Cardiac septum (tissue), 1 donor: ENCODE measurements at regions not wholly inside any gene's neighbourhood (a gene's known extent, or its start where the extent isn't known, plus 50 kb on each side); places are given as distances from the start of the nearest gene placed in this dataset.

ENCODE experiments used
- DNase-seq: peaks from one replicate; pipeline ENCODE4 v3.0.0-alpha.2; 2020; ENCODE audit warnings: low spot score
- intact Hi-C: fragments of 100-400 bp; cut with DNase I; formaldehyde crosslinking; loops from one replicate; pipeline ENCODE4 v1.14.0; 2022
- donor health status: DM: no; HTN: no; CAD: no.

DNA sequence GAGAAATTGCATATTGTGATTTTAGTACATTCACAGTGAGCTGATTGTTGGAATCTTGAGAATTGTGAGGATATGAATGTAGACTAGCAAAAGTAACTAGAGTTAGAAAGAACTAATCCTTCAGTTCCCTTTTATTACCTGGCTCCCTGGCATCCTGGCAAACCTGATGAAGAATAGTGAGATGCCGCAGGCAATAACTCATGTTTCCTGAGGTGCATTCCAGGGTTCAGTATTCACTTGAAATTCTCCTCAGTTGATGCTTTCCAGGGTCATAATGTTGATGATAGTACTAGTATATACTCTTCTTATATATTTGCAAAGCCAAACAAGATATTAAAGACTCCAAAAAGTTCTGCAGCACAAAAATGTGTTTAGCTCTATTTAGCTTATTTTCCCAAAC, 432.1 kb upstream of the CELF4 start:
- no peak for DNase-seq
- intact Hi-C loops = no loop called here

DNA sequence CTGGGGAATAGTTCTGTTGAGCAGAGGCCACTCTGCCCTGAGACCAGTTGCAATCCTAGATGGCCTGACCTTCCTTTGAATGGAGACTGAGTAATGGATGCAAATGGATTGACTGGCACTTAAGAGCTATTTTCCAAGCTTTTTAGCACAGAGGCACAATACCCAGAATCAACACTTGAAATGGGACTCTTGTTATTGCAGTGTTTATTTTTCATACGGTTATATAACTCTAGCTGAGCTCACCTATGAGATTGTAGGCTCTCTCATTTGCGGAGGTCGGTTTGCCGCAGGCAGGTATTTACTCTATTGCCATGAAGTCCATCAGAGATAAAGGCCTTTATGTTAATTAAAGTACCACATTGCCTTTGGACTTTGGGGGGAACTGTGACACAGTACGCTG, 422.3 kb upstream of the CELF4 start:
- intact Hi-C loops = no loop called here
- DNase-seq = no peak

DNA sequence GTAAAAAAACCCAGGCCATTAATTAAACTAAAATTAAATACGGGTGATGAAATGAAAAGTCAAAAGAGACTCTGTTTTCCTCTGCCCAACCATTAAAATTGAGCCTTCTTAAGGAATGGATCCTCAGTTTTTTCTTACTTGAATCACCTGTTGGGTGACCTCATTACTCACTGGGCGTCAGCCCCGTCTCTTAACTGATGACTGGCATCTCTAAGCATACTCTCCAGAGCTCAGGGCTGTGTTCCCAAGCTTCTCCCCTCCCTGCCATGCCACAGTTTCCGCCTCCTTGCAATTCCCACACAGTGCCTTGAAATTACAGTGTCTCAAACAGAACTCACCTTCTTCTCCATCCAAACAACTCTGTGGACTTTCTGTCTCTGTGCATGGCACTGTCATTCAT, 421.1 kb upstream of the CELF4 start:
- no peak for DNase-seq
- intact Hi-C loops = no loop called here

DNA sequence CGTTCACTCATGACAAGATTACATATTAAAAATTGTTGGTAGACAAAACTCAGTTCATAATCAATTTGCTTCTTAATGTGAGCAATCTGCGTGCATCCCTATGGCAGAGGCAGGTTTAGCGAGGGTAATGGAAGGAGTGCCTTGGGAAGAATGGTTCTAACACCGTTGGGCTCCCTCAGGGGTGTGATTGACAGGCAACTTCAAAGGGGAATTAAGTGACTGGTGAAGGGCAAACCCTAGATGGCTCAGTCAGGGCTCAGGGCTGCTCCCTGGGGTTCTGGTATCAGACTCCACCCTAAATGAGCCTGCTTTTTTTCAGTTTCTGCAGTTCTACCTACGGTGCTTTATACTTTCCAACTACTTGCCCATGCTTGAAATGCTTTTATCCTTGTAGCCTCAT, 419.5 kb upstream of the CELF4 start:
- intact Hi-C loops = no loop called here
- no peak for DNase-seq

DNA sequence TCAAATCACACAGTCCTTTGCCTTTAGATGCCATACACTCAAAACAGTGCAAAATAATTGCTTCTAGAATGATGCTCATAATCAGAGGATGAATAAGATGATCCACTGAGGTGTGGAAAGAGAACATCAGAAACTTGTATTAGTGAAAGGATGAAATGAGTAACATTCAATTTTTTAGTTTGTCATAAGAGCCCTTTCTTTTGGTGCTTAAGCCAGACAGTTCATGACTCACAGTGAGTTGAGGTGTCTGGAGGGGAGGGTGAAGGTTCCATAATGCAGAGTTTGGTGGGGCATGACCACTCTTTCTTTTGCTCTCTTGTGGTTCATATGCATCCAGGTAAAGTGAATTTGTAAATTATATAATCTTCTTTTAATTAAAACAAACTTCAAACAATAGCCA, 415.0 kb upstream of the CELF4 start:
- DNase-seq = no peak
- intact Hi-C loops = no loop called here

DNA sequence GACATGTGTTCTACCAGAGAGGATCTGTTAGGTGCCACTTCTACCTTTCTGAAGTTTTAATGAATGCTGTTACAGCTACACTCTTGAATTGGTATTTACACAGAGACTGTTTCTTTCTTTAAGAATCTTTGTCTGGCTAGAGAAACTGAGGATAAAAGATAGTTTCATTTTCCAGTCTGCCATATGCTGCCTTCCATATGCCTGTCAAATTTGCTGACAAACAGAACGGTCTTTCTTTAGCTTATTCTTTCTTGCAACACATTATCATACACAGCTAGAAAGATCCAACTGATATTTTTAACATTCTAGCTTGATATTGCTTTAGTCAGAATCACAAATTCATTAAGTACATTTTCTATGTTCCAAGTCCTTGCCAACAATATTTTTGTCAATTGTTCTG, 409.8 kb upstream of the CELF4 start:
- intact Hi-C loops = no loop called here
- no peak for DNase-seq

DNA sequence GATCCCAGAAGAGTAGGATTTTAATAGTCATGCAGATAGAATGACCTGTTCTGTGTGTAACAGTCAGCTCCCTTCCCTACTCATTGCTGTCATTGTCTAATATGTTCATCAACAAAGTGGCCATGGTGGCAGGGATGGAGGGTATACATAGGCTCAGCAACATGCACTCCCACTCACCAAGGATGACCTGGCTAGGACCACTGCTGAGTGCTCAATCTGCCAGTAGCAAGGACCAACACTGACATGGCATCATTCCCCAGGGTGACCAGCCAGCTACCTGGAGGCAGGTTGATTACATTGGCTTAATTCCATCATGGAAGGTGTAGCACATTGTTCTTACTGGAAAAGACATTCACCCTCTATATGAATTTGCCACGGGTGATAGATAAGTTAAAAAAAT, 401.7 kb upstream of the CELF4 start:
- intact Hi-C loops = no loop called here
- DNase-seq = no peak

DNA sequence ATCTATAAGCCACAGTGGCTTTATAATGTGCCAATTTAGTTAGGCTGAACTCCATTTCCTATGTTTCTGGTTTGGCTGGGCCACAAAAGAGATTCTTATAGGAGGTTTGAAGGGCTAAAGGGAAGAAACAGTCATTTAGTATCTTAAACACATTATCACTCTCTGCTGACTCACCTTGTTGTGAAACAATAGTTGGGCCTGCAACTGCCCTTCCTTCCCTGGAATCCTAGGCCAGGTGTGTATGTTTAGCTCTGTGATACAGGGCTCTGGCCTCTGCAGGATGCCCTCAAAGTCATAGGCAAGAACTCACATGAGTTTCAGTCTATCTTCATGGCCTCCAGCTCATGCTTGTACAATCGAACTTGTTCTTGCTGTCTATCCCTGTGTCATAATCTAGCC, 400.0 kb upstream of the CELF4 start:
- DNase-seq = no peak
- intact Hi-C loops = no loop called here

DNA sequence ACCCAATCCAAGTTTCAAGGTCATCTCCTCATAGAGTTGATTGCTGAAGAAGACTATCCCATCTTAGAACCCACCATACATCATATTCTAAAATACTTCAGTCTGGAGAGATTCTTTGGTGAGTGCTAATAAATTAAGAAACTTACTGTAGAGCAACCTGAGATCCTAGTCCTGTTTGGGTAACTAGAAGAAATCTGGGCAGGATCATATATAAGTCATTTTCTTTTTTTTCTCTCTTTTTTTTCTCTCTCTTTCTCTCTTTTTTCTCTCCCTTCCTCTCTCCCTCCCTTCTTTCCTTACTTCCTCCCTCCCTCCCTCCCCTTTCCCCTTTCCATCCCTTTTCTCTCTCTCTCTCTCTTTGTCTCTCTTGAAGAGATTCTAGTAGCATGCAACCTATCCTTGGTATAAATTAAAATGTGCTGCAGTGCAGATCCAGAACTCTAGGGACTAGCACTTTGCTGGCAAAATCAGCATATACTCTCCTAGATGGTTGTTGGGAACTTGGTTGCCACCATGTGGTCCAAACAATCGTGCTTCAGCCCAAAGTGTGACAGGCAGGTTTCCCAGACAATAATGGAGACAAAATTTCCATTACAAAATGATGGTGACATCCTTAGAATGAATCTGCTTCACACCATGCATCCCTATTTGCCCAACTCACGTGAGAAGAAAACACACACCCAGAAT, 399.4 kb upstream of the CELF4 start:
- no peak for DNase-seq
- intact Hi-C loops = no loop called here

DNA sequence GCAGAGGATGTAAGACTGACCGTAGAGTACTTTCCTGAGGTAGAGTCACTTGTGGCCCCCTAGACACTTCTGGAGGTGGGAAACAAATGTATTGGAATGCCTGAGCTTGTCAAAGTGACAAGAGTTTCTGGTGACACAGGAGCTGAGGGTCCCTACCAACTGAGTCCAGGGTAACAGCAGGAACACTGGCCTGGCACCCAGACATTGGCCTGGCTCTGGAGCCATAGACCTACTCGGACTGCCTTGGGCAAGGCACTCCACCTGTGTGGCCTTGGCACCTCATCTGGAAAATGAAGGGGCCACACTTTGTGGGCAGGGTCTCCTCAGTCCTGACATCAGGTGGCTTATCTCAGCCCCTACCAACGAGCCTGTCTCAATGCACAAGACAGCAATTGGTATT, 398.2 kb upstream of the CELF4 start:
- DNase-seq = no peak
- intact Hi-C loops = no loop called here

DNA sequence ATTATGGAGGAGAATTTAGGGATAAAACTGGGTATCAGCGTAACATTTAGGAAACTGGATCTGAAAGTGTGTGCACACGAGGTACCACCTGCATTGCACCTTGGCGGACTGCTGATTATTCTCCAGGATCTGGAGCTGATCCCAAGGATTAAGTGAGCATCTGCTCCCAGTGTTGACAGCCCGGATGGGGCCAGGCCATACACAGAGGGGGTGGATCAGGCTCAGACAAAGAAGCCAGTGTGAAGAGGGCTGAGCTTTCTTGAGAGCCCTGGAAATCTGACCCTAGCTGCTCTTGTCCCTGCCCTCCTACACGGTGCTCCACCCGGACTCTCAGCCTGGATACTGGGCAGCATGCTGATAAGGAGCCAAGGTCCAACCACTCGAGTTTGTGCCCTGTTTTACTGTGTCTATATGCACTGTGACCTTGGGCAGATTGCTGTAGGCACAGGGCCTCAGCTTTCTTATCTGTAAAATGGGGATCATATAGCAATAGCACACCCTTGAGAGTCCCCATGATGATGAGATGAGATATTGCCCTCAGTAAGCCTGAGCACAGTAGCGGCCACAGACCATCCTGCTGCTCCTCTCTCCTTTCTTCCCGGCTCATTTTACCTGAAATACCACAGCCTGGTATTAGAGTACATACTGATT, 396.8 kb upstream of the CELF4 start:
- intact Hi-C loops = no loop called here
- no peak for DNase-seq

DNA sequence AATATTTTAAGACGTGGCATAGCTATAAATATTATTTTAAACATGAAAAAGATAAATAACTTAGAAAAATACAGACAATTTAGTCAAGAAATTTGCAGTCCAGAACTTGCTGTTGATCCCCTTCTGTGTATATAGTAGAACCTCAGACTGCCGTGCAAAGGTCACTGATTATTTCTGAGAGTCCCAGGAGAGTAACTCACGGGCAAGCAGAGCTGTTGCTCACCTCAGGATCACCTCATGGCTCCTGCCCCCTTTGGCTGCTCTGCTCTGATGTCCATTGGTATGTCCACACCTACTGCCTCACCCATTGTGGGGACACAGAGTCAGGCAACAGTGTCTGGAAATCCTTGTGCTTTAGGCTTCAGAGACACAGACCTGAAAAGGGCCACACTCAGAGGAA, 392.9 kb upstream of the CELF4 start:
- intact Hi-C loops = no loop called here
- no peak for DNase-seq

DNA sequence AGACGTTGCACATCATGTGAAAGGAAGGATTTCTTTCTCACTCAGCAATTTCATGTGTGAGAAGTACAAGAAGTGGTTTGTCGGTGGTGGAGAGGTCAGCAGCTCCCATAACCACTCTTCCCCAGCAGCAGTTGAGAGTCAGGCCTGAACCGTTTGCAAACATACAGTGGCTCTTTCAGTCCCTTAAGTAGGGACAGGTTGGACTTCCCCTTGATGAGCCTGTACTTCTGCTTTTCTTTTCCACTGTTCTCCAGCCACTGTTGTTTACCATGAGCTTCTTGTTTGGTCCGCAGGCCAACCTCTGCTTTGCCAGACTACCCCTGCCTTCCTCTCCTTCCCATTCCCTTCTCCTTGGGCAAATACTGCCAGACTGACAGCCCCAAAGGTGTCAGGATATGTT, 391.3 kb upstream of the CELF4 start:
- intact Hi-C loops = no loop called here
- DNase-seq = no peak

DNA sequence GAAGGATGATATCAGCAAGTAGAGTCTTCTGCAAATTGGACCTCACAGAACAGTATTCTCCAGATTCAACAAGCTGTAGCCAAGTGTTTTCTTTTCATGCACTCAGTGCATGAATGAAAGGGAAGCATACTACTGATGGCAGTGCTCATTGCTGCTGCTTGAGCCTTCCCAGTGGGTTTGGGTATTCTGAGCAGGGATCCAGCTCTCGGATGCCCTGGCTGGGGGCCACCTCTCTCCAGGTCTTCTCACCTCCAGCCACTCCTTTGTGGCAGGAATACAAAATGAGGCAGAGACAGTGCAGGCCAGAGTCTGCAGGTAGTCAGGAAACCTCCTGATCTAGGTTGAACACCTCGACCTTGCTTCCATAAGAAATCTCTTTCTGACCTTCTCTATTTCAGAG, 390.4 kb upstream of the CELF4 start:
- intact Hi-C loops = no loop called here
- no peak for DNase-seq

DNA sequence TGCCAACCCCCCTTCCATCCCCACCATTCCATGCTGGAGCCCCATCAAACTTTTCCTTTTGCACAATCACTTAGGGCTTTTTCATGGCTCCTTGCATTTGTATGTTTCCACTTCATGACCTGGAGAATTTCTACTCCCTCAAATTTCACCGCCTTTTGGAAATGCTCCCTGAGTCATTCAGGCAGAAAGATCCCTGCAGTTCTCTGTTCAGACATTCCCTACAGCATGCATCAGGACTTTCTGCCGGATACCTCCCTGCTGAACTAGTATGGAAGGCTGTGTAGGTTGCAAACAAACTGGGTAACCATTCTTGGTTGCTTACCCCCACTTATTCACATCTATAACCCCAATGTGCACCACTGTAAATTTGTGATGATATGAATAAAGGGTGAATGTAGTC, 389.6 kb upstream of the CELF4 start:
- intact Hi-C loops = no loop called here
- no peak for DNase-seq

DNA sequence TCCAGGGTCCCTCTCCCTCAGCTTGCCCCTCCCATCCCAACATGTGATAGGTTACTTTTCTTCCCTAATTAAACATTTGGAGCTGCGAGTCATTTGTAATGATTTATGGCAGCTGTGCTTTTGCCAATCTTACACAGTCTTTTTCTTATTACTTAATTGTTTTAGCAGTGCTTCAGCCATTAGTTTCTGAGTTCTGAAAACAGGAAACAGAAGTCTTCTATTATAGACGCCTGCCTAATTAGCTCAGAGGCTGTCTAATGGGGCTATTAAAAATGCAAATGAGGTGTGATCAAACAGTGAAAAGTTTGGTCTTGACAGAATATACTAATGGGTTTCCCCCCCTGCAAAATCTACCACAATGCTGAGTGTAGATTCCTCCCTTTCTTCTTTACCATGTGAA, 388.3 kb upstream of the CELF4 start:
- DNase-seq = no peak
- intact Hi-C loops = no loop called here

DNA sequence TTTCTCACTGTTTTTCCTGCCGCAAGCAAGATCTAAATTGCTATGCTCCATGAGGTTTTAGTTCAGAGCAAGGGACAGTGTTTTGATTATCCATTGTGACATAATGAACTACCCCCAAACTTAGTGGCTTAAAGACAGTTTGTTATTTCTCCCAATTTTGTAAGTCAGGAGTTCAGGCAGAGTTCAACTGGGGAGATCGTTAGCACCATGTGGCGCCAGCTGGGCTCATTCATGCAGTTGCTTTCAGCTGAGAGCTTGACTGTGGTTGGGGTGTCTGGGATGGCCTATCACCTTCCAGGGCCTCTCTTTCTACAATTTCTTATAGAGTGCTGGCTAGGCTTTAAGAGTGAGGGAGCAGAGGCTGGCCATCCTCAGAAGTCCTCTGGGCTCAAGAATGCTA, 382.9 kb upstream of the CELF4 start:
- no peak for DNase-seq
- intact Hi-C loops = no loop called here

DNA sequence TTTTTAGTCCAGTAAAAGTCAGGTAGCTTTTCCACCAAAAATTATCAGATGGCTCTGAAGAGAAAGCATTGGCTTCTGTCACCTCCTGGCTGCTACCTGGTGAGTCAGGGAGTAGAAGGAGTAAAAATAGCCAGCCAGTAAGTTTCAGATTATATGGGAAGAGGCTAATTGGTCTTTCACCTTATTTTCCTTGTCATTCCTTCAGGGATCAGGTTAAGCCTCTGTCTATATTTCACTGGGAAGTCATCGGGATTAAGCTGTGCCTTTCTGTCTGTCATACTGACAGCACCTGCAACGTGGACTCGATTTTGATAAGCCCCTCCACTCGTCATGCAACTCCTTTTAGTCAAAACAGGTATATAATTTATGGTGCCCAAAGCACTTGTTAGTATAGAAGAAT, 380.7 kb upstream of the CELF4 start:
- intact Hi-C loops = no loop called here
- no peak for DNase-seq

DNA sequence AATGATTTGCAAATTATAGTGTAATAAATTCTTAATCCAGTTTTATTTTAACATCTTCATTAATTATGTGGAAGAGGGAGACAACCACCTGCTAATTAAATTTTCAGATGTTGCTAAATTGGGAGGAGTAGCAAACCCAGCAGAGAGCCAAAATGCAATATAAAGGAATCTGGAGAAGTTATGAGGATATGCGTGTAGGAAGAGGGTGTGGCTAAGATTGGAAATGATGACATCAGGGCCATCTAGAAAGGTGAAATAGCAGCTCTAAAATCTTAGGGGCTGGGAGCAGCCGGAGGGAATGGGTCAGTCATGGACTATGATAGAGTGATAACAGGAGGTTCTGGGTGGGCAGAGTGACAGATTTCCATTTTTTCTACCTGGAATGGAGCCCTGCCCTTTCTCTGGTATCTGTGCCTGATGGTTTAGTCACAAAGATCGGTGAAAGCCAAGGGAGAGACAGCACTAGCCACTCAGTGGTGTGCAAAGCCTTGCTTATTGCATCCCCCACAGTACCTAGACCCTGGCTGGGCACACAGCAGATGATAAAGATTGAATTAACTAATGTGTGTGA, 379.2 kb upstream of the CELF4 start:
- intact Hi-C loops = no loop called here
- DNase-seq = no peak

DNA sequence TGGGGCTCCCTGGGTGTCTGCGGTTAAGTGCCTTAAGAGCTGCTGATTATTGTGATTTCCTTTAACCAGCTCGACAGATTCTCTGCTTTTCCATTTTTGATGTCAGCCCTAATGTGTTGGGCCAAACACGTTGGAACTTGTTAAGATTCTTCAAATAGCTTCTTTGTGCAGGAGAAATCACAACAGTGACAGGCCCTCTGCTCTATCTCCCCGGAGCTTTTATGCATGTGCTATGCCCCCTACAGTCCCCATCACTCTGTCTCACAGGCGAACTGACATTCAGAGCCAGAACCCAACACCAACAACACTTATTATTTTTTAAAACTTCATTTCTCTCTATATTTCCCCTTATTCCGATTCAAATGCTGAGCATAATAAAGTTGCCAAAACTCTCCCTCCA, 371.7 kb upstream of the CELF4 start:
- intact Hi-C loops = no loop called here
- no peak for DNase-seq

DNA sequence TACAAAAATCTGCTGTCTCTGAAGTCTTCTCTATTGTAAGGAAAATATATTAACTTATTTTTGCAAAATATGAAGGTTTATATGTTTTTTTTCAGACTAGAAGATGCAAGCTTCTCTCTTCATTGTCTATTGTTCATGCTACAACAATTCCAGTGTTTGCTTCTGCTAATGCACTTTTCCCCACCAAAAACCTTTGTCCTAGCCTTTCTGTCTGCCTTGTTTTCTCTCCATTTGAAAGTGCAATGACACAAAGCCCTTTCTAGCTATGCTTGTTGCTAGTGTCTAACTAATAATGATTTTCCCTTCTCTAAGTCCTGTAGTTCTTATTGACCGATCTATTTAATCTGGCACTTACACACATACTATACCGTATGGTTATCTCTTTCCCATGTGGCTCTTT, 369.5 kb upstream of the CELF4 start:
- intact Hi-C loops = no loop called here
- DNase-seq = no peak

DNA sequence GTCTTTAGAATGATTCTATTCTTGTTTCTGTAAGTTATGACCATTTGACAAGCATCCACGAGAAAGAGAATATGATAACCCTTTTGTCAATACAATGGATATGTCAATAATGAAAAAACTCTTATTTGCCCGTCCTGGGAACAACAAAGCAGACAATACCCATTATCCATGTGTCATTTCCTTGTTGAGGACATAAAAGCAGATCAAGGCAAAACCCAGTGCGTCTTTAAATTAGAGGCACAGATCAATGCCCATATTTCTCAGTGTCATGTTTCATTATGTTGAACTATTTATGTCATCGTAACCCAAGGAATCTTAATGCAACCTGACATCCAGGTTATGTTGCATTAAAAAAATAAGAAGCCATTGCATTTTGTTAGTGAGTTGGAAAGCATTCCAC, 365.0 kb upstream of the CELF4 start:
- intact Hi-C loops = no loop called here
- no peak for DNase-seq
